KMS-11 (cell line): ENCODE measurements at regions not wholly inside any gene's neighbourhood (a gene's known extent, or its start where the extent isn't known, plus 50 kb on each side); places are given as distances from the start of the nearest gene placed in this dataset.

Source experiments
- H2AFZ ChIP-seq: fragments of 200-600 bp; sonication (generic); 2 replicates; pipeline ENCODE4 v1.6.1; 2016; ENCODE audit warnings: antibody characterized with exemption, mixed run types, low read depth
- H3K27ac ChIP-seq: fragments of 200-600 bp; sonication (generic); 2 replicates; pipeline ENCODE4 v1.6.1; 2016; ENCODE audit warnings: mild to moderate bottlenecking, mixed run types
- H3K27me3 ChIP-seq: fragments of 200-600 bp; sonication (generic); 2 replicates; pipeline ENCODE4 v1.6.1; 2017; ENCODE audit warnings: mild to moderate bottlenecking, low read depth, mixed run types, moderate library complexity; ENCODE audit not compliant: insufficient read depth
- H3K36me3 ChIP-seq: fragments of 200-600 bp; sonication (generic); 2 replicates; pipeline ENCODE4 v1.6.1; 2017; ENCODE audit warnings: mild to moderate bottlenecking, mixed run types; ENCODE audit not compliant: insufficient read depth
- H3K4me1 ChIP-seq: fragments of 200-600 bp; sonication (generic); 2 replicates; pipeline ENCODE4 v1.6.1; 2016; ENCODE audit warnings: mild to moderate bottlenecking, low read depth, mixed run types; ENCODE audit not compliant: poor library complexity, severe bottlenecking
- H3K4me2 ChIP-seq: fragments of 200-600 bp; sonication (generic); 2 replicates; pipeline ENCODE4 v1.7.0; 2016; ENCODE audit warnings: mild to moderate bottlenecking, mixed run types
- H3K4me3 ChIP-seq: fragments of 200-600 bp; sonication (generic); IDR thresholded peaks from 2 replicates; pipeline ENCODE4 v1.6.1; 2017; ENCODE audit warnings: low read depth, low read length, mixed read lengths; ENCODE audit not compliant: insufficient read depth
- H3K79me2 ChIP-seq: fragments of 200-600 bp; sonication (generic); 2 replicates; pipeline ENCODE4 v1.6.1; 2016; ENCODE audit warnings: low read depth, mixed run types; ENCODE audit not compliant: insufficient read depth
- H3K9ac ChIP-seq: fragments of 200-600 bp; sonication (generic); 2 replicates; pipeline ENCODE4 v1.6.1; 2016; ENCODE audit warnings: mild to moderate bottlenecking, mixed run types
- H4K20me1 ChIP-seq: fragments of 200-600 bp; sonication (generic); 2 replicates; pipeline ENCODE4 v1.6.1; 2016; ENCODE audit warnings: mild to moderate bottlenecking, mixed run types; ENCODE audit not compliant: insufficient read depth
- TF ChIP-seq, protein P1 (sequence below): fragments of 200-600 bp; sonication (generic); conservative IDR thresholded peaks from 2 replicates; pipeline ENCODE4 v1.6.1; 2017; ENCODE audit warnings: low read depth, mild to moderate bottlenecking, antibody characterized with exemption, low read length, moderate library complexity, mixed read lengths

DNA sequence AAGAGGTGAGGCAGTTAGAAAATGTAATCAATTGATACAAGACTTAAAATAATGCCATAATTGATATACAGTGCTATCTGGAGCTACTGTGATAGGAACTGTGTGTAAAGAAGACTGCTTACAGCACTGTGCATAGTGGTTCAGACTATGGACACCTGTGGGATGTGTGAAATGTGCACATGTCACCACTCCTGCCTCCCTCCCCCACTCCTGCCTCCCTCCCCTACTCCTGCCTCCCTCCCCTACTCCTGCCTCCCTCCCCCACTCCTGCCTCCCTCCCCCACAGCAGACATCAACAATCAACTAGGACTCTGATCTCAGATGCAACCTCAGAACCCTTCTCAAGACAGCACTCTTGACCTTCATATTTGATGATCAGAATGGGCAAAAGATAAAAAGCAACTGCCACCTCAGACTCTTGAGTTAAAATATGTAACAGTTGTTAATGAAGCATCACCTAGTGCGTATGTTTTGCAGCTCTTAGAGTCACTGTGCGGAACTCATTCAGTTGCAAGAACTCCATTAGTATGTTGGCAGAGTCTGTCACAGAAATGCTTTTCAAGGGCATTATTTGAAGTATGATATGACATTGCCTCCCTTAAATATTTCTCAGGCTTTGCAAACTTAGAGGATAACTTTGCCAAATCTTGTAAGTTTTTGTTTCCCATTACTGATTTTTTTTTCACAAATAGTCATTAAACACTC is 255.2 kb upstream of the DDHD1 start:
- Histone ChIP-seq H4K20me1 (no peaks in the 10 kb centered on the region), H3K36me3 (no peaks in the 10 kb centered on the region), H3K4me2 (no peak overlapping the region), H3K4me3 (no peak overlapping the region), H3K9ac (no peak overlapping the region), H3K79me2 (no peaks in the 10 kb centered on the region), H3K27ac (no peak overlapping the region), H3K4me1 (no peaks in the 10 kb centered on the region), H2AFZ (no peak overlapping the region), H3K27me3 (no peaks in the 10 kb centered on the region)
- TF ChIP-seq, protein P1, sequence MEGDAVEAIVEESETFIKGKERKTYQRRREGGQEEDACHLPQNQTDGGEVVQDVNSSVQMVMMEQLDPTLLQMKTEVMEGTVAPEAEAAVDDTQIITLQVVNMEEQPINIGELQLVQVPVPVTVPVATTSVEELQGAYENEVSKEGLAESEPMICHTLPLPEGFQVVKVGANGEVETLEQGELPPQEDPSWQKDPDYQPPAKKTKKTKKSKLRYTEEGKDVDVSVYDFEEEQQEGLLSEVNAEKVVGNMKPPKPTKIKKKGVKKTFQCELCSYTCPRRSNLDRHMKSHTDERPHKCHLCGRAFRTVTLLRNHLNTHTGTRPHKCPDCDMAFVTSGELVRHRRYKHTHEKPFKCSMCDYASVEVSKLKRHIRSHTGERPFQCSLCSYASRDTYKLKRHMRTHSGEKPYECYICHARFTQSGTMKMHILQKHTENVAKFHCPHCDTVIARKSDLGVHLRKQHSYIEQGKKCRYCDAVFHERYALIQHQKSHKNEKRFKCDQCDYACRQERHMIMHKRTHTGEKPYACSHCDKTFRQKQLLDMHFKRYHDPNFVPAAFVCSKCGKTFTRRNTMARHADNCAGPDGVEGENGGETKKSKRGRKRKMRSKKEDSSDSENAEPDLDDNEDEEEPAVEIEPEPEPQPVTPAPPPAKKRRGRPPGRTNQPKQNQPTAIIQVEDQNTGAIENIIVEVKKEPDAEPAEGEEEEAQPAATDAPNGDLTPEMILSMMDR: no peak

DNA sequence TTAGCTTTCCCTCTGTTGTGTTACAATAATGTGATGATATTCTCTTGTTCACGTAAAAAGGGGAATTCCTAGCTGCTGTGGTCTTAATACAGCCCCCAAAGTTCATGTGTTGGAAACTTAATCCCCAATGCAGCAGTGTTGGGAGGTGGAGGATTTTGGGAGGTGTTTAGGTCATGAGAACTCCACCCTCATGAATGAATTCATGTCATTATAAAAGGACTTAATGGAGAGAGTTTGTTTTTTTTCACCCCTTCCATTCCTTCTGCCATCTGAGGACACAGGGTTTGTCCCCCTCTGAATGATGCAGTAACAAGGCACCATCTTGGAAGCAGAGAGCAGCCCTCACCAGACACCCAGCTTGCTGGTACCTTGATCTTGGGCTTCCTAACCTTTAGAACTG is 253.4 kb upstream of the DDHD1 start:
- no peaks in the 10 kb centered on the region for H3K4me1 ChIP-seq
- no peak overlapping the region for H3K9ac ChIP-seq
- H3K4me3 ChIP-seq: no peak overlapping the region
- no peak overlapping the region for H3K4me2 ChIP-seq
- TF ChIP-seq, protein P1: no peak
- no peaks in the 10 kb centered on the region for H3K36me3 ChIP-seq
- no peaks in the 10 kb centered on the region for H3K27me3 ChIP-seq
- no peak overlapping the region for H2AFZ ChIP-seq
- no peaks in the 10 kb centered on the region for H3K79me2 ChIP-seq
- no peak overlapping the region for H3K27ac ChIP-seq
- H4K20me1 ChIP-seq: no peaks in the 10 kb centered on the region

DNA sequence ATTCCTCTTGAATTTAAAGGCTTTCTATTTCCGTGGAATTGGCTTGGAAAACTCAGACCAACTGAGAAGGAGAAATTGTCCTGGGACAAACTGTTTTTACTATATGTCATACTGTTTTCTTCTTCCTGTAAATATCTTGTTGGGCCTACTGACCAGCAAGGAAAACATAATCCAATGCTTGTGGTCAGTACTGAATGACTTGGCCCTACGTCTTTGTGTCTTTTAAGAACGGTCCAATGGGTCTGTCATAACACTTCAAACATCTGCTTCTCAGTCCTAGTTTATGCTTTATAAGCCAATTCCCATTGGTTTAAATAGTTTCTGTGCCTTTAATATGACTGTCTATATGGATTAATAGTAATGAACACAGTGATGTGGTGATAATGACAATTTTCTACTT is 248.5 kb upstream of the DDHD1 start:
- TF ChIP-seq, protein P1: no peak
- H3K27me3 ChIP-seq: no peaks in the 10 kb centered on the region

DNA sequence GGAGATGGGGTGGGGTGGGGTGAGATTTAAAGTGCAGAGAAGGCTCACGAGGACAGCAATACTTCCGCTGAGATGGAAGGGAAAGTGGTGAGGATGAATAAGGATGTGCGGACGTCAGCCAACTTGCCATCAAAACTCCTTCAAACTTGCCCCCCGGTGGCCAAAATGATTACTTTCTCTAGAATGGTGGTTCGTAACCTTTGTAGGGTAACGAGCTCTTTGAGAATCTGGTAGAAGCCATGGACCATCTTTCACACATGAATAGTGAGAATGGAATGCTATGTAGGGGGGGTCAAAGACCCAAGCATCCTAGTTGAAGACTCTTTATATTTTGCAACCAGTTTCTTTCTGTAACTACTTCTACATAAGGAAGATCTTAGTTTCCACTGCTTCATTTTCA is 245.9 kb upstream of the DDHD1 start:
- Histone ChIP-seq H3K27me3 (no peaks in the 10 kb centered on the region), H3K79me2 (no peaks in the 10 kb centered on the region), H3K4me2 (no peak overlapping the region), H3K9ac (no peak overlapping the region), H3K4me3 (no peak overlapping the region), H3K36me3 (no peaks in the 10 kb centered on the region), H3K4me1 (no peaks in the 10 kb centered on the region), H4K20me1 (no peaks in the 10 kb centered on the region), H2AFZ (no peak overlapping the region), H3K27ac (no peak overlapping the region)
- TF ChIP-seq, protein P1: no peak

More for the DNA sequence above, 248.5 kb upstream of the DDHD1 start:
- Histone ChIP-seq H3K36me3 (no peaks in the 10 kb centered on the region), H2AFZ (no peak overlapping the region), H3K27ac (no peak overlapping the region), H3K9ac (no peak overlapping the region), H4K20me1 (no peaks in the 10 kb centered on the region), H3K4me3 (no peak overlapping the region), H3K4me1 (no peaks in the 10 kb centered on the region), H3K79me2 (no peaks in the 10 kb centered on the region), H3K4me2 (no peak overlapping the region)
